ENCODE measurements at regions not wholly inside any gene's neighbourhood (a gene's known extent, or its start where the extent isn't known, plus 50 kb on each side); places are given as distances from the start of the nearest gene placed in this dataset.
"Not testable (repeated sequence)": the region's sequence is repeated elsewhere in the genome, so short reads cannot be mapped to it uniquely, and the experiment has no call there.

- no peak for DNase-seq (ENCODE audit: low read depth)
Measured at GRCh38 chr3:23106666-23107065, 96.5 kb upstream of the UBE2E2 start.

- DNase-seq (ENCODE audit: low read depth): no peak
Measured at GRCh38 chr3:23107221-23107620, 95.9 kb upstream of the UBE2E2 start.

DNA sequence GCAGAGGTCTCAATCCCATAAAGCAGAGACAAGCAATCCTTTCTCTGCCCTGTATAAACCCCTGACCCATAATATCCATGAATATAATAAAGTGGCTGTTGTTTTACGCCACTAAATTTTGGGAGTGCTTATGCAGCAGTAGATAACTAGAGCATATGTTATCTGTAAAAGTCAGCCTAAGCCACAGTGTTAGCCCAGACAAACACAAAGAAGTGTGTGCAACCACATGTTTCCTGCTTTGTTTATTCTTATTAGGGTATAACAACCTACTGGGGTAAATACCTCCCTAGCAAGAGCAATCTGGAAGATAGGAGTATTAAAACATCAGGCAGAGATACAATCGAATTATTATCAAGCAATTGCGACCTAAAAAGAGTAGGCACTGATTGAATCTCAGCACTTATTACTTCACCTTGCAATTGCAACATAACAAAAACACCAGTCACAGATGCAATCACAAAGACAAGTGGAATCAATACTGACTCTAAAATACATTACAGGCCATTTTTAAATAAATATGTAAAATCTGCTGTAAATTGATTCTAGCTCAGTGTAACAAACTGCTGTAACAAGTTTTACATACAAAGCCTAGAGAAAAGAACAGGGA lies 94.6 kb upstream of the UBE2E2 start:
- no peak for DNase-seq (ENCODE audit: low read depth)

- no peak for DNase-seq (ENCODE audit: low read depth)
Measured at GRCh38 chr3:23111286-23111685, 91.8 kb upstream of the UBE2E2 start.

DNA sequence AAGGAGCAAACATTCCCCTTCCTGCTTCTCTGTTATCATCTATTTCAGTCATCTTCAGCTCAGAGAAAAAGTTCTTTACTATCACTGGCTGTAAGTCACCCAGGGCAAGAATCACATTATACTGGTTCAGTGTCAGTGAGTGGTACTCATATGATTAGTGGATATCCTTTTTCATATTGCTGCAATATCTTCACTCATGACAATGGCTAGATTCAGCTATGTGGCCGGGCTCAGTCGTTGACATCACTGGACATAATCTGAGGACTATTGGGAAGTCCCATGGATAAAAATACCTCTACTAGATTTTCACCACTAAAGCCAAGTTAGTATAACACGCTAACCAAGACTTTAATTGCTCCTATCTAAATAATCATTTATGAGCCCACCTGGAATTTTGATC lies 91.3 kb upstream of the UBE2E2 start:
- DNase-seq (ENCODE audit: low read depth): no peak

DNA sequence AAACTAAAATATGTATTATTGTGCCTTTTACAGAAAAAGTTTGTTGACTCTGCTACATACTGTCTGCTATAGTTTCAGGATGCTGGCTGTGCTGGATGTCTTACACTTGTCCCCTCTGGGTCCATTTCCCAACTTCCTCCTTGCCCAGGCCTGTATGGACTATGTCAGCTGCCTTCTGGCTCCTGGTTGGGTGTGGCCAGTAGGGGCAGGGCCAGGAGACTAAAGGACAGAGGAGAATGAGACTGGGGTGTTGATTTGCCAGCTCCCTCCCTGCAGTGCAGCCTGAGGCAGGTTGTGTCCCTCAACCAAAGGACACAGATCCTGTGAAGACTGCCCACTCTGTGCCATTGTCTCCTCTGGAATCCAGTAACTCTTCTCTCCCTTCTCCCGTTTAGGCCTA lies 90.6 kb upstream of the UBE2E2 start:
- no peak for DNase-seq (ENCODE audit: low read depth)

DNA sequence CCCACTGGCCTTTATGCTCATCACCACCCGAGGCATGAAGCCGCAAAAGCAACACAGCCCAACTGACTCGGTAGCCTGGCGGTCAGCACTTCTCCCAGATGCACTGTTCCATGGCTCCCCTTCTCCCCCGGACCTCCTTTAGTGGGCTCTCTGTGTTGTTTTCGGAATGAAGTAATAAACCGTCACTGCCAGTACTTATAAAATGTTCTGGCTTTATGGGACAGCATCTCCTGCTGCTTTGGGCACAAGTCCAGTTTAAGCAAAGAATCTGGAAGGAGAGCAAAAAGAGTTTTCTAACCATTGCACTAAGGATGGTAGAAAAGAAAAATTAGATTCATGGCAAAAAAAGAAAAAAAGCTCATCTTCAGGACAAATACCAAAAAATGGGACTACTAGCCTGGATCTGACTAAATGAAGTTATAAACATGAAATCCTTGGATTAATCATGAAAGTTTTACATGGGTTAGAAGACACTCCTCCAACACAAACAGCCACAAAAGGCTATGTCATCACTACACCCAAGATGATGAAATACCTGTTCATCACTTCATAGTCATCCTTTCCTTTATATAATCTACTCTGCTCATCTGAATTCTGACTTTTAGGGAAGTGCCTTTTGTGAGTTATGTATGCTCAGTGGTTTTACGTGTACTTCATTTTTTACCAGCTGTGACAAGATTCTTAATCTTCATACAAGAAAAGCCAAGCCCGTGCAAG lies 89.5 kb upstream of the UBE2E2 start:
- DNase-seq (ENCODE audit: low read depth): no peak

- no peak for DNase-seq (ENCODE audit: low read depth)
Measured at GRCh38 chr3:23114432-23114831, 88.7 kb upstream of the UBE2E2 start.

- DNase-seq (ENCODE audit: low read depth): no peak
Measured at GRCh38 chr3:23115171-23115877, 87.8 kb upstream of the UBE2E2 start.

- DNase-seq (ENCODE audit: low read depth): no peak
Measured at GRCh38 chr3:23116081-23116837, 86.9 kb upstream of the UBE2E2 start.

DNA sequence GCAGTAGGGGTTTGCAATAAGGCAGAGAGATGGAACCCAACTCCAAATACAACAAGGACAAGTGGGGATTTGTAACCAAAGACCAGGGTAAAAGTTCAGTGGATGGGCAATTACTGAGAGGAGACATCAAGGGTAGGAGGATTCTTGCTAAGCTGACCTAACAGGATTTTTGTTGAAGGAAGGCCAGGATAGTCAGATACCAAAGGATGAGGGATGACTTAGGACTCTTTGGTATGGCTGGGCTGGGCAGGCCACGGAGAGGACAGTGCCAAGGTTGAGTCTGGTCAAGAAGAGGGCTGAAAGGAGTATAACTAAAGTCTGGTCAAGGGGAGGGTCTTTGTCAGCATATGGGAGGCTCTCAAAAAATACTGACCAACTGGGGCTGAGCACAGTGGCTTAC lies 85.3 kb upstream of the UBE2E2 start:
- DNase-seq (ENCODE audit: low read depth): no peak

DNA sequence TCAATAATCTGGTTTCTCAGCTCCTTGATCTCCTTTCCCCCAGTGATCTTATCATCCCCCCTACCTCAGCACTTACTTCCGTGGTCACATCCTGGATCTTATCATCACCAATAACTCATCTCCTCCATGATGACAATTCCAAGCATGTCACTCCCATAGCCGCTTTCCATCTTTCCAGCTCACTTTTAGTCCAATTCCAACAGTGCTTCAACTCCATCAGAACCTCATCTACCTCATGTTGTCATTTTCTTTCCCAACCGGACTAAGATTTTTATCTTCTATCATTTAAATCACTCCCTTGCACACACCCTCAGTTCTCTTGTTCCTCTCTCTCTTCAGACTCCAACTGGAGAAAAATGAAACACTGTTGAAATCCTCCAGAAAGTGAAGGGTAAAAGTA lies 75.9 kb upstream of the UBE2E2 start:
- no peak for DNase-seq (ENCODE audit: low read depth)

DNA sequence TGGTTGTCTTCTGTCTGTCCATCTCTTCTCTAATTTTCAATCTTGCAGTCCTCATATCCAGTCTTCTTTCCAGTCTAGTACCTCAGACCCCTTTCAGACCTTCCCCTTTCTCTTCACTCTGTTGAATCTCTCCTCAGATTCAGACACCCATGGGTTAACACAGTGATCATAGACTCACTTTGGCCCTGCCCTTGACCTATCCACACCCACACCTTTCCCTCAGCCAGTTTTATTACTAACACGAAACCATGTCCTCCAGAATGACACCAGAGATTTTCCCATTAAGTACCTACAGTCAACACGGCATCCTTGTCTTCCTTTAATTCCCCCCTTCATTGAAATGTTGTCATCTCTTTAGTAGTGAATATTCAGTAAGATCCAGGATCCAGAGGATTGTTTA lies 74.5 kb upstream of the UBE2E2 start:
- DNase-seq (ENCODE audit: low read depth): no peak

DNA sequence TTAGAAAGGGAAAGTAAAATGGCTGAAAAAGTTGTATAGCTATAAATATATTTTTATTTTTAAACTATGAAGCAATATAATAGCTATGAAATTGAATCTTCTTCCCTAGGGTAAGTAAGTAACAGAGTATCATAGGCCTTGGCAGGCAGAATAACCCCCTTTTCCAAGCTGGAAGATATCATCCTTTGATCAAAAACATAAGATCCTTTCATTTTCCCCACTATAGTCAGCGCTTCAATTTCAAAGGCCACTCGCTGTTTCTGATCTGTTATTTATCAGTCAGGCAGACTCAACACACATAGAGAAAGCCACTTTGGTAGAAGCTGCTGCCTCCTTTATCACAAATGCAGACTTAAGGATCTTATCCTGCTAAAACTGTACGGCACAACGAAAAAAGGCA lies 74.0 kb upstream of the UBE2E2 start:
- DNase-seq (ENCODE audit: low read depth): no peak

GRCh38 chr3:23129817-23130216 lies 73.3 kb upstream of the UBE2E2 start:
- DNase-seq (ENCODE audit: low read depth): no peak

- DNase-seq (ENCODE audit: low read depth): no peak
Measured at GRCh38 chr3:23130406-23130805, 72.7 kb upstream of the UBE2E2 start.

DNA sequence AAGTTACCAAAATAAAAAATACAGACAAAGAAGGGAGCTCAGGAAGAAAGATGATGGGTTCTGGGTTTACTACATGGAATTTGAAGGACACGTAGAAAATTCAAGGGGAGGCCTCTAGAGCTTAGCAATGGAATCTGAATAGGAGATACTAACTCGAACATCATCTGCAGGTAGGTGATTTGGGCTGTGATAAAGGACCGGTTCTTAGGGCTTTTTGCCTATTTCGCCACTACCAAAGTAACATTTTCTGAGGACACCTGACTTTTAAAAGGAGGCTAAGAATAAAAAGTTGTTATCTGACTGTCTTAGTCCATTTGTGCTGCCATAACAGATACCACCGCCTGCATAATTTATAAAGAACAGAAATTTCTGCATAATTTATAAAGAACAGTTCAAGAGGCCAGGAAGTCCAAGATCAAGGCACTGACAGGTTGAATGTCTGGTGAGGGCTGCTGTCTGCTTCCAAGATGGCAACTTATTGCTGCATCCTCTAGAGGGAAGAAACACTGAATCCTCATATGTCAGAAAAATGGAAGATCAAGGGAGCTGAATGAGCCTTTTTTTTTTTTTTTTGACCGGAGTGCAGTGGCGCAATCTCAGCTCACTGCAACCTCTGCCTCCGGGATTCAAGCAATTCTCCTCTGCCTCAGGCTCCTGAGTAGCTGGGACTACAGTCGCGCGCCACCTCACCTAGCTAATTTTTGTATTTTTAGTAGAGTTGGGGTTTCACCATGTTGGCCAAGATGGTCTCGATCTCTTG lies 67.9 kb upstream of the UBE2E2 start:
- DNase-seq (ENCODE audit: low read depth): no peak

- DNase-seq (ENCODE audit: low read depth): no peak
Measured at GRCh38 chr3:23136054-23136453, 67.1 kb upstream of the UBE2E2 start.

- DNase-seq (ENCODE audit: low read depth): not testable (repeated sequence)
Measured at GRCh38 chr3:23144051-23144450, 59.1 kb upstream of the UBE2E2 start.

DNA sequence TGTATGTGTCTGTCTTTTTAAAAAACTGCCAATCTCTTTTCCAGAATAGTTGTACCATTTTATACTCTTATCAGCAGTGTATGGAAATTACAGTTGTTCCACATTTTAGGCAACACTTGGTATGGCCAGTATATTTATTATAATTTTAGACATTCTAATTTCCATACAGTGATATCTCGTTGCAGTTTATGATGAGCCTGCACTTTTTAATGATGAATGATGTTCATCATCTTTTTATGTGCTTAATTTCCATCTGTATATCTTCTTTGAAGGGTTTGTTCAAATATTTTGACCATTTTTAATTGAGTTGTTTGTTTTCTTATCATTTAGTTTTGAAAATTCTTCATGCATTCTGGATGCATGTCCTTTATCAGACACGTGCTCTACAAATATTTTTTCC lies 57.0 kb upstream of the UBE2E2 start:
- no peak for DNase-seq (ENCODE audit: low read depth)

DNA sequence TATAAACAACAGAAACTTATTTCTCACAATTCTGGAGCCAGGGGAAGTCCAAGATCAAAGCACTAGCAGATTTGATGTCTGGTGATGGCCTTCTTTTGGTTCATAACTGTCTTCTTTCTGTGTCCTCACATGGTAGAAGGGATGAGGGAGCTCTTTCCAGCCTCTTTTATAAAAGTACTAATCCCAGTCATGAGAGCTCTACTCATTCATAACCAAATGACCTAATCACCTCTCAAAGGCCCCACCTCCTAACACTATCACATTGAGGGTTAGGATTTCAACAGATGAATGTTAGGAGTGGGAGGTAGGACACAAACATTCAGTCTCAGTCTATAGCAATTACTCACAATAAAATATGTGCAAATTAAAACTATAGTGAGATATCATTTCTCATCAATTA lies 50.1 kb upstream of the UBE2E2 start:
- no peak for DNase-seq (ENCODE audit: low read depth)
